Neural cell (in vitro differentiated cells): ENCODE measurements at regions not wholly inside any gene's neighbourhood (a gene's known extent, or its start where the extent isn't known, plus 50 kb on each side); places are given as distances from the start of the nearest gene placed in this dataset.

Source experiments
- H2AFZ ChIP-seq: fragments of 200-600, 300-800 bp; sonication (generic), shearing (Covaris generic); 2 replicates; pipeline ENCODE4 v1.6.0; 2014; ENCODE audit warnings: low read depth, mild to moderate bottlenecking, antibody characterized with exemption, low read length, moderate library complexity
- H3F3A ChIP-seq: fragments of 200-600 bp; shearing (Covaris generic); 2 replicates; pipeline ENCODE4 v1.6.1; 2016; ENCODE audit warnings: mild to moderate bottlenecking, moderate library complexity, mixed read lengths, antibody characterized with exemption, low read length; ENCODE audit not compliant: insufficient read depth, poor library complexity, severe bottlenecking
- H3K27ac ChIP-seq: fragments of 200-600, 300-800 bp; sonication (generic), shearing (Covaris generic); 2 replicates; pipeline ENCODE4 v1.5.1; 2014; ENCODE audit warnings: mild to moderate bottlenecking, low read length, moderate library complexity
- H3K27me3 ChIP-seq: fragments of 300-800, 200-600 bp; sonication (generic), shearing (Covaris generic); 2 replicates; pipeline ENCODE4 v1.6.0; 2014; ENCODE audit warnings: mild to moderate bottlenecking, low read depth, low read length, moderate library complexity; ENCODE audit not compliant: insufficient read depth
- H3K36me3 ChIP-seq: fragments of 300-800, 200-600 bp; sonication (generic), shearing (Covaris generic); 2 replicates; pipeline ENCODE4 v1.5.1; 2014; ENCODE audit warnings: mild to moderate bottlenecking, antibody characterized with exemption, low read length, moderate library complexity; ENCODE audit not compliant: insufficient read depth
- H3K4me2 ChIP-seq: fragments of 300-800, 200-600 bp; sonication (generic), shearing (Covaris generic); 2 replicates; pipeline ENCODE4 v1.6.0; 2014; ENCODE audit warnings: mild to moderate bottlenecking, low read length
- H3K4me3 ChIP-seq: fragments of 300-800, 200-600 bp; sonication (generic), shearing (Covaris generic); 2 replicates; pipeline ENCODE4 v1.5.1; 2014; ENCODE audit warnings: mild to moderate bottlenecking, low read length, moderate library complexity
- H3K79me2 ChIP-seq: fragments of 200-600 bp; shearing (Covaris generic); replicated peaks from 2 replicates; pipeline ENCODE4 v1.6.0; 2014; ENCODE audit warnings: mild to moderate bottlenecking, low read length, moderate library complexity; ENCODE audit not compliant: insufficient read depth
- H3K9ac ChIP-seq: fragments of 300-800, 200-600 bp; sonication (generic), shearing (Covaris generic); 2 replicates; pipeline ENCODE4 v1.6.1; 2016; ENCODE audit warnings: mild to moderate bottlenecking, low read length, mixed read lengths
- H3K9me2 ChIP-seq: fragments of 200-600 bp; shearing (Covaris generic); 2 replicates; pipeline ENCODE4 v1.6.1; 2016; ENCODE audit warnings: mild to moderate bottlenecking, low read length, mixed read lengths; ENCODE audit not compliant: insufficient read depth
- H3K9me3 ChIP-seq: fragments of 200-600, 300-800 bp; sonication (generic), shearing (Covaris generic); 2 replicates; pipeline ENCODE4 v1.6.1; 2016; ENCODE audit warnings: mild to moderate bottlenecking, mixed run types, low read length, moderate library complexity, mixed read lengths
- H4K20me1 ChIP-seq: fragments of 200-600 bp; shearing (Covaris generic); 2 replicates; pipeline ENCODE4 v1.6.1; 2016; ENCODE audit warnings: mild to moderate bottlenecking, mixed run types; ENCODE audit not compliant: insufficient read depth
- EP300 ChIP-seq: fragments of 450-650 bp; conservative IDR thresholded peaks from 2 replicates; pipeline ENCODE4 v1.6.1; 2014; ENCODE audit warnings: antibody characterized with exemption, mild to moderate bottlenecking, moderate library complexity; ENCODE audit not compliant: poor library complexity, severe bottlenecking
- EZH2 ChIP-seq: fragments of 200-600, 300-800 bp; shearing (Covaris generic), sonication (generic); IDR thresholded peaks from 2 replicates; pipeline ENCODE4 v1.6.1; 2014; ENCODE audit warnings: antibody characterized with exemption, low read length, borderline replicate concordance, mild to moderate bottlenecking; ENCODE audit not compliant: insufficient read depth, poor library complexity, severe bottlenecking
- MXI1 ChIP-seq: fragments of 450-650 bp; conservative IDR thresholded peaks from 2 replicates; pipeline ENCODE4 v1.6.1; 2014; ENCODE audit warnings: antibody characterized with exemption, mild to moderate bottlenecking; ENCODE audit not compliant: poor library complexity, severe bottlenecking
- POLR2AphosphoS5 ChIP-seq: IDR thresholded peaks from 2 replicates; pipeline ENCODE4 v1.6.1; 2012
- RAD21 ChIP-seq: fragments of 450-650 bp; conservative IDR thresholded peaks from 2 replicates; pipeline ENCODE4 v1.6.1; 2014; ENCODE audit warnings: antibody characterized with exemption, mild to moderate bottlenecking, moderate library complexity
- REST ChIP-seq: IDR thresholded peaks from 2 replicates; pipeline ENCODE4 v1.6.1; 2012; ENCODE audit warnings: borderline replicate concordance
- SMC3 ChIP-seq: fragments of 450-650 bp; conservative IDR thresholded peaks from 2 replicates; pipeline ENCODE4 v1.6.1; 2014; ENCODE audit warnings: antibody characterized with exemption, mild to moderate bottlenecking, moderate library complexity; ENCODE audit not compliant: poor library complexity
- TAF1 ChIP-seq: IDR thresholded peaks from 2 replicates; pipeline ENCODE4 v1.6.1; 2012; ENCODE audit warnings: low read depth
- TF ChIP-seq, protein P1 (sequence below): fragments of 450-650 bp; IDR thresholded peaks from 2 replicates; pipeline ENCODE4 v1.5.1; 2014; ENCODE audit warnings: antibody characterized with exemption, mild to moderate bottlenecking, moderate library complexity; ENCODE audit not compliant: poor library complexity, severe bottlenecking

DNA sequence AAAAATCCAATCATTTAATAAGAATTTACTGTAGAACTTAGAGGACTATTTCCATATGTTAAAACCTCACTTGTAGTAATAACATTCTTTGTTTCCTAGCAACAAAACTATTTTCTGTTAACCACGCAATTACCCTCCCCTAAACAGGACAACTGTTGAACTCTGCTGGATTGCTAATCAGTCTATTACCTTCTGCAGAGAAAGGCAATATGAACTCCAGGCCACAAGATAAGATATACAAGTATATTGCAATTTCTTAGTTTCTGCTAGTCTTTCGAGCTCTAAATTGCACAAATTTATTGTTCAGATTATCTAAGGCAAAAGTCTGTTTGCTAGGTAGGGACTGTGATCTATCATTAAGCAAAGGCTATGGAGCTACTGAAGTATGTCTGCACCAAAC is 920.1 kb upstream of the LRRN3 start:
- Histone ChIP-seq H3K27ac (no peak overlapping the region), H4K20me1 (no peaks in the 10 kb centered on the region), H3K9me3 (no peaks in the 10 kb centered on the region), H3K4me2 (no peak overlapping the region), H3K9me2 (no peaks in the 10 kb centered on the region), H3K79me2 (no peaks in the 10 kb centered on the region), H3F3A (no peaks in the 10 kb centered on the region), H3K9ac (no peak overlapping the region), H3K36me3 (no peaks in the 10 kb centered on the region), H2AFZ (no peak overlapping the region), H3K4me3 (no peak overlapping the region), H3K27me3 (no peaks in the 10 kb centered on the region)
- no peak for TF ChIP-seq SMC3
- TF ChIP-seq, protein P1, sequence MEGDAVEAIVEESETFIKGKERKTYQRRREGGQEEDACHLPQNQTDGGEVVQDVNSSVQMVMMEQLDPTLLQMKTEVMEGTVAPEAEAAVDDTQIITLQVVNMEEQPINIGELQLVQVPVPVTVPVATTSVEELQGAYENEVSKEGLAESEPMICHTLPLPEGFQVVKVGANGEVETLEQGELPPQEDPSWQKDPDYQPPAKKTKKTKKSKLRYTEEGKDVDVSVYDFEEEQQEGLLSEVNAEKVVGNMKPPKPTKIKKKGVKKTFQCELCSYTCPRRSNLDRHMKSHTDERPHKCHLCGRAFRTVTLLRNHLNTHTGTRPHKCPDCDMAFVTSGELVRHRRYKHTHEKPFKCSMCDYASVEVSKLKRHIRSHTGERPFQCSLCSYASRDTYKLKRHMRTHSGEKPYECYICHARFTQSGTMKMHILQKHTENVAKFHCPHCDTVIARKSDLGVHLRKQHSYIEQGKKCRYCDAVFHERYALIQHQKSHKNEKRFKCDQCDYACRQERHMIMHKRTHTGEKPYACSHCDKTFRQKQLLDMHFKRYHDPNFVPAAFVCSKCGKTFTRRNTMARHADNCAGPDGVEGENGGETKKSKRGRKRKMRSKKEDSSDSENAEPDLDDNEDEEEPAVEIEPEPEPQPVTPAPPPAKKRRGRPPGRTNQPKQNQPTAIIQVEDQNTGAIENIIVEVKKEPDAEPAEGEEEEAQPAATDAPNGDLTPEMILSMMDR = no peak

DNA sequence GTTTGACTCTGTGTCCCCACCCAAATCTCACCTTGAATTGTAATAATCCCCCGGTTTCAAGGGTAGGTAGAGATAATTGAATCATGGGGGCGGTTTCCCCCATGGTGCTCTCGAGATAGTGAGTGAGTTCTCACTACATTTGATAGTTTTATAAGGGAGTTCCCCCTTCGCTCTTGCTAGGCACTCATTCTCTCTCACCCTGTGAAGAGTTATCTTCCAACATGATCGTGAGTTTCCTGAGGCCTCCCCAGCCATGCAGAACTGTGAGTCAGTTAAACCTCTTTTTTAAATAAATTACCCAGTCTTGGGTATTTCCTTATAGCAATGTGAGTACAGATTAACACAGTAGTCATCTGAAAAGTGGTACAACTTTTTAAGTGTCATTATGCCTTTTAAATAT is 913.5 kb upstream of the LRRN3 start:
- H3K79me2 ChIP-seq = no peaks in the 10 kb centered on the region
- no peak overlapping the region for H3K4me2 ChIP-seq
- H2AFZ ChIP-seq = no peak overlapping the region
- H3K27me3 ChIP-seq = no peaks in the 10 kb centered on the region
- no peaks in the 10 kb centered on the region for H4K20me1 ChIP-seq
- no peaks in the 10 kb centered on the region for H3K36me3 ChIP-seq
- H3K9ac ChIP-seq = no peak overlapping the region
- no peaks in the 10 kb centered on the region for H3K9me3 ChIP-seq
- H3F3A ChIP-seq = no peaks in the 10 kb centered on the region
- H3K9me2 ChIP-seq = no peaks in the 10 kb centered on the region
- no peak overlapping the region for H3K27ac ChIP-seq
- H3K4me3 ChIP-seq = no peak overlapping the region
- TF ChIP-seq RAD21 (no peak), EP300 (no peak), TAF1 (no peak), POLR2AphosphoS5 (no peak), REST (no peak), SMC3 (no peak), MXI1 (no peak), EZH2 (no peak)
- TF ChIP-seq, protein P1 = no peak
